ENCODE measurements at regions not wholly inside any gene's neighbourhood (a gene's known extent, or its start where the extent isn't known, plus 50 kb on each side); places are given as distances from the start of the nearest gene placed in this dataset.
A peak's percentile ranks its signal among the peaks of the same experiment; 100 is the strongest.
"Not testable (repeated sequence)": the region's sequence is repeated elsewhere in the genome, so short reads cannot be mapped to it uniquely, and the experiment has no call there.

- no peak for DNase-seq (ENCODE audit: low spot score)
Observed at GRCh38 chr5:50898966-50899365, 232.5 kb downstream of the PARP8 start.

- no peak for DNase-seq (ENCODE audit: low spot score)
Observed at GRCh38 chr5:50900952-50901510, 234.6 kb downstream of the PARP8 start.

- DNase-seq (ENCODE audit: low spot score): no peak
Observed at GRCh38 chr5:50903651-50904050, 237.2 kb downstream of the PARP8 start.

GRCh38 chr5:50905996-50906570, 239.6 kb downstream of the PARP8 start:
- DNase-seq (ENCODE audit: low spot score): no peak

- DNase-seq (ENCODE audit: low spot score): not testable (repeated sequence)
Observed at GRCh38 chr5:50920160-50920559, 253.7 kb downstream of the PARP8 start.

- no peak for DNase-seq (ENCODE audit: low spot score)
Observed at GRCh38 chr5:50921366-50922133, 255.1 kb downstream of the PARP8 start.

- DNase-seq (ENCODE audit: low spot score): not testable (repeated sequence)
Observed at GRCh38 chr5:50922134-50922941, 255.9 kb downstream of the PARP8 start.

- DNase-seq (ENCODE audit: low spot score): no peak
Observed at GRCh38 chr5:50922942-50923767, 256.7 kb downstream of the PARP8 start.

- DNase-seq (ENCODE audit: low spot score): no peak
Observed at GRCh38 chr5:50923768-50924494, 257.5 kb downstream of the PARP8 start.

GRCh38 chr5:50927953-50928352, 261.5 kb downstream of the PARP8 start:
- DNase-seq (ENCODE audit: low spot score): no peak

- no peak for DNase-seq (ENCODE audit: low spot score)
Observed at GRCh38 chr5:50929174-50929573, 262.7 kb downstream of the PARP8 start.

GRCh38 chr5:50934343-50934742, 267.9 kb downstream of the PARP8 start:
- DNase-seq (ENCODE audit: low spot score): no peak

- no peak for DNase-seq (ENCODE audit: low spot score)
Observed at GRCh38 chr5:50945139-50945538, 278.7 kb downstream of the PARP8 start.

- DNase-seq (ENCODE audit: low spot score): no peak
Observed at GRCh38 chr5:50947906-50948683, 281.7 kb downstream of the PARP8 start.

GRCh38 chr5:50953290-50953689, 286.9 kb downstream of the PARP8 start:
- no peak for DNase-seq (ENCODE audit: low spot score)

GRCh38 chr5:50958852-50959457, 292.5 kb downstream of the PARP8 start:
- no peak for DNase-seq (ENCODE audit: low spot score)

GRCh38 chr5:50962934-50963872, 296.8 kb downstream of the PARP8 start:
- DNase-seq (ENCODE audit: low spot score): peak; percentile 18

GRCh38 chr5:50963971-50964745, 297.7 kb downstream of the PARP8 start:
- no peak for DNase-seq (ENCODE audit: low spot score)
